ENCODE measurements at regions not wholly inside any gene's neighbourhood (a gene's known extent, or its start where the extent isn't known, plus 50 kb on each side); places are given as distances from the start of the nearest gene placed in this dataset.

DNA sequence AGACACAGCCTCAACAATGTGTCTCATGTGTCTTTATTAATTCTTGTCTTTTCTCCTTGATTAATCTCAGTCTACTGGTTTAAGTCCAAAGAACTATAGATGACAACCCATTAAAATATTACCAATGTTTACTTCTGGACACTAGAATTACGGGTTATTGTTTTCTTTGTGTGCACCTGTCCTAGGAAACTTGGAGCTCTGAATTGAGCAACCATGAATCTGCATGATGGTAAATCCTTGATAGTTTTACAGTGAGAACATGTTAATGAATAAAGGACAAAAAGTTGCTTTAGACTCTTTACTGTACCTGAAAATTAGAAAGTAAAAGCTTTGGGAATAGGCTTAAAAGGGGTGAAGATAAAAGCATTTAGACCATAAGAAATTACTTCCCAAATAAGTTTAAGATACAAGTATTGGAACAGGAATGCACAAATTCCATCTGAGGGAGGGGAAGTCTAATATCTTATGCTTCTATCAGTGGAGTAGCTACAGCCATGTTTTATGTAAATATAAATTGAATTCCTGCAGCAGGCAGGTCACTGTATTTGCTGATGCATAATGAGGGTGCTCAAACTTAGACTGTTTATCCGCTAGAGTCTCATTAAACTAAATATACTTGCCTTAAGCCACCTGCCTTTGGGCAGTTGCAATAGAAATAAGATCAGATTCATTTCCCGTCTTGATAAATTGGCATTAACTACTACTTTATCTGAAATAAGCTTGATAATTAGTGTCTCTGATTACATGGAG is 603.7 kb upstream of the GCFC2 start:
- BruUV-seq (replicated peaks) = no TSS peak
- intact Hi-C loops (cut with micrococcal nuclease; ENCODE audit: unreplicated experiment) = no loop called here
- CTCF ChIA-PET = no interaction called here
- TF ChIP-seq TCF7L2 (IDR thresholded peaks at IDR 0.05; ENCODE audit: low read depth, low read length) = no peak
- no peak for TF ChIP-seq SIN3A (IDR thresholded peaks at IDR 0.05; ENCODE audit: borderline replicate concordance, insufficient read depth, low read depth, low read length)
- TF ChIP-seq, protein P1, sequence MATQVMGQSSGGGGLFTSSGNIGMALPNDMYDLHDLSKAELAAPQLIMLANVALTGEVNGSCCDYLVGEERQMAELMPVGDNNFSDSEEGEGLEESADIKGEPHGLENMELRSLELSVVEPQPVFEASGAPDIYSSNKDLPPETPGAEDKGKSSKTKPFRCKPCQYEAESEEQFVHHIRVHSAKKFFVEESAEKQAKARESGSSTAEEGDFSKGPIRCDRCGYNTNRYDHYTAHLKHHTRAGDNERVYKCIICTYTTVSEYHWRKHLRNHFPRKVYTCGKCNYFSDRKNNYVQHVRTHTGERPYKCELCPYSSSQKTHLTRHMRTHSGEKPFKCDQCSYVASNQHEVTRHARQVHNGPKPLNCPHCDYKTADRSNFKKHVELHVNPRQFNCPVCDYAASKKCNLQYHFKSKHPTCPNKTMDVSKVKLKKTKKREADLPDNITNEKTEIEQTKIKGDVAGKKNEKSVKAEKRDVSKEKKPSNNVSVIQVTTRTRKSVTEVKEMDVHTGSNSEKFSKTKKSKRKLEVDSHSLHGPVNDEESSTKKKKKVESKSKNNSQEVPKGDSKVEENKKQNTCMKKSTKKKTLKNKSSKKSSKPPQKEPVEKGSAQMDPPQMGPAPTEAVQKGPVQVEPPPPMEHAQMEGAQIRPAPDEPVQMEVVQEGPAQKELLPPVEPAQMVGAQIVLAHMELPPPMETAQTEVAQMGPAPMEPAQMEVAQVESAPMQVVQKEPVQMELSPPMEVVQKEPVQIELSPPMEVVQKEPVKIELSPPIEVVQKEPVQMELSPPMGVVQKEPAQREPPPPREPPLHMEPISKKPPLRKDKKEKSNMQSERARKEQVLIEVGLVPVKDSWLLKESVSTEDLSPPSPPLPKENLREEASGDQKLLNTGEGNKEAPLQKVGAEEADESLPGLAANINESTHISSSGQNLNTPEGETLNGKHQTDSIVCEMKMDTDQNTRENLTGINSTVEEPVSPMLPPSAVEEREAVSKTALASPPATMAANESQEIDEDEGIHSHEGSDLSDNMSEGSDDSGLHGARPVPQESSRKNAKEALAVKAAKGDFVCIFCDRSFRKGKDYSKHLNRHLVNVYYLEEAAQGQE (IDR thresholded peaks at IDR 0.05; ENCODE audit: insufficient read depth in 1 of 2, low read depth in 2 of 2, low read length in 1 of 2) = no peak
- no peak for TF ChIP-seq POLR2AphosphoS5 (IDR thresholded peaks at IDR 0.05; ENCODE audit: low read depth, low read length)
- TF ChIP-seq, protein P2, sequence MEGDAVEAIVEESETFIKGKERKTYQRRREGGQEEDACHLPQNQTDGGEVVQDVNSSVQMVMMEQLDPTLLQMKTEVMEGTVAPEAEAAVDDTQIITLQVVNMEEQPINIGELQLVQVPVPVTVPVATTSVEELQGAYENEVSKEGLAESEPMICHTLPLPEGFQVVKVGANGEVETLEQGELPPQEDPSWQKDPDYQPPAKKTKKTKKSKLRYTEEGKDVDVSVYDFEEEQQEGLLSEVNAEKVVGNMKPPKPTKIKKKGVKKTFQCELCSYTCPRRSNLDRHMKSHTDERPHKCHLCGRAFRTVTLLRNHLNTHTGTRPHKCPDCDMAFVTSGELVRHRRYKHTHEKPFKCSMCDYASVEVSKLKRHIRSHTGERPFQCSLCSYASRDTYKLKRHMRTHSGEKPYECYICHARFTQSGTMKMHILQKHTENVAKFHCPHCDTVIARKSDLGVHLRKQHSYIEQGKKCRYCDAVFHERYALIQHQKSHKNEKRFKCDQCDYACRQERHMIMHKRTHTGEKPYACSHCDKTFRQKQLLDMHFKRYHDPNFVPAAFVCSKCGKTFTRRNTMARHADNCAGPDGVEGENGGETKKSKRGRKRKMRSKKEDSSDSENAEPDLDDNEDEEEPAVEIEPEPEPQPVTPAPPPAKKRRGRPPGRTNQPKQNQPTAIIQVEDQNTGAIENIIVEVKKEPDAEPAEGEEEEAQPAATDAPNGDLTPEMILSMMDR (IDR thresholded peaks at IDR 0.05) = no peak
- no peaks in the 10 kb centered on the region for H3K36me3 ChIP-seq (ENCODE audit: control insufficient read depth, insufficient read depth, low read length)
- H3K4me1 ChIP-seq (ENCODE audit: control insufficient read depth, insufficient read depth, low read length) = no peaks in the 10 kb centered on the region
- POLR2A ChIA-PET = no interaction called here
- no peak overlapping the region for H3K27ac ChIP-seq (ENCODE audit: low read length)
- H3K4me3 ChIP-seq (ENCODE audit: low read depth in 2 of 2, low read length in 2 of 2) = no peak overlapping the region
- in situ Hi-C loops (cut with HindIII; ENCODE audit: low pct_unique_long_range_greater_than_20kb, low sequenced_read_pairs) = no loop called here
- no peak for DNase-seq (ENCODE audit: low read depth, low spot score)
- no peaks in the 10 kb centered on the region for H3K27me3 ChIP-seq (ENCODE audit: control insufficient read depth, insufficient read depth, low read length)
- no peaks in the 10 kb centered on the region for H3K9me3 ChIP-seq (ENCODE audit: control insufficient read depth, insufficient read depth, low read depth, low read length)
- ATAC-seq = no peak

DNA sequence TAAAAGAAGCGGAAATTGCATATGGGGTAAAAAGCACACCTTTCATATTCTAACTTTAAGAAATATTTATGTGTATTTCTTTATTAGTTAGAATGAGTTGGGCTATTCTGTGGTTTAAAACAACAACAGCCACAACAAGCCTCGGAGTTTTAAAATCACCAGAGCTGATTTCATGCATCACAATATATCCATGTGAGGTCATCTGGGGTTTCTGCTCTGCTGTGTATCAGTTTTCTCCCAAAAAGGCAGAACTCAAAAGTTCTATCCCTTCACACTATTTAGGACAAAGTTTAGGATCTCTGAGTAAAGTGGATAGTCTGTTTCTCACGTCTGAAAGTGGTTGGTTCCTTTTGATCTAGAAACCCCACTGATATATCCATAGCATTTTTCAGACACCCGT is 601.5 kb upstream of the GCFC2 start:
- in situ Hi-C loops (cut with HindIII; ENCODE audit: low pct_unique_long_range_greater_than_20kb, low sequenced_read_pairs) = no loop called here
- Histone ChIP-seq H3K4me1 (ENCODE audit: control insufficient read depth, insufficient read depth, low read length) (no peaks in the 10 kb centered on the region), H3K9me3 (ENCODE audit: control insufficient read depth, insufficient read depth, low read depth, low read length) (no peaks in the 10 kb centered on the region), H3K27me3 (ENCODE audit: control insufficient read depth, insufficient read depth, low read length) (no peaks in the 10 kb centered on the region), H3K36me3 (ENCODE audit: control insufficient read depth, insufficient read depth, low read length) (no peaks in the 10 kb centered on the region), H3K4me3 (ENCODE audit: low read depth in 2 of 2, low read length in 2 of 2) (no peak overlapping the region), H3K27ac (ENCODE audit: low read length) (no peak overlapping the region)
- POLR2A ChIA-PET = no interaction called here
- no TSS peak for BruUV-seq (replicated peaks)
- no peak for ATAC-seq
- CTCF ChIA-PET = no interaction called here
- no peak for DNase-seq (ENCODE audit: low read depth, low spot score)
- intact Hi-C loops (cut with micrococcal nuclease; ENCODE audit: unreplicated experiment) = no loop called here
- TF ChIP-seq, protein P2 (IDR thresholded peaks at IDR 0.05) = no peak
- TF ChIP-seq POLR2AphosphoS5 (IDR thresholded peaks at IDR 0.05; ENCODE audit: low read depth, low read length) (no peak), SIN3A (IDR thresholded peaks at IDR 0.05; ENCODE audit: borderline replicate concordance, insufficient read depth, low read depth, low read length) (no peak), TCF7L2 (IDR thresholded peaks at IDR 0.05; ENCODE audit: low read depth, low read length) (no peak)
- TF ChIP-seq, protein P1 (IDR thresholded peaks at IDR 0.05; ENCODE audit: insufficient read depth in 1 of 2, low read depth in 2 of 2, low read length in 1 of 2) = no peak

Measured in Panc1 (cell line).